GM13977 (cell line): ENCODE measurements at regions not wholly inside any gene's neighbourhood (a gene's known extent, or its start where the extent isn't known, plus 50 kb on each side); places are given as distances from the start of the nearest gene placed in this dataset.

Experiments used
- DNase-seq: peaks from one replicate; pipeline ENCODE4 v3.0.0; 2012; ENCODE audit warnings: low spot score
- in situ Hi-C: fragments of 300-500 bp; cut with MboI; formaldehyde crosslinking; loops from one replicate; pipeline ENCODE4 v1.12.0; 2022; ENCODE audit warnings: low sequenced_read_pairs, low pct_unique_long_range_greater_than_20kb, mixed read lengths, inconsistent platforms; ENCODE audit not compliant: unreplicated experiment
- TF ChIP-seq, protein P1 (sequence below): IDR thresholded peaks from 2 replicates; pipeline ENCODE4 v1.5.1; 2012; ENCODE audit warnings: mild to moderate bottlenecking, control low read depth; ENCODE audit not compliant: insufficient read depth; ENCODE audit errors: extremely low read depth, missing control alignments

DNA sequence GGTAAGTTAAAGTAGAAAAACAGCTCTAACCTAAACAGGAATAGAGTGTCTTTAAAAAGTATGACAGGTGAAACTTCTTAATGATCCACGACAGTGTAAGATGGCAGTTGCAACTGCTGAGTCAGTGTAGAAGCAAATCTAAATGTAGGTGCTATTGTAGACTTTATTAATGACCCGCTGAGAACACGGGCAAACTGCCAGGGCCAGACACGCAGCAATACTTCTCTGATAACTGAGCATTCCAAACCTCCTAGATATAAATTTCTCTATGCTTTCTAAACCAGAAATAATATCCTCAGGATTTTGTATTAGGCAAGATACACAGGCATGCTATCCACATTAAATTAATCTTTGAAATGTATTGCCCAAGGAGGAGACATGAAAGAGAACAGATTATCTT, 1076.4 kb downstream of the HACE1 start:
- DNase-seq = no peak
- in situ Hi-C loops = no loop called here
- TF ChIP-seq, protein P1, sequence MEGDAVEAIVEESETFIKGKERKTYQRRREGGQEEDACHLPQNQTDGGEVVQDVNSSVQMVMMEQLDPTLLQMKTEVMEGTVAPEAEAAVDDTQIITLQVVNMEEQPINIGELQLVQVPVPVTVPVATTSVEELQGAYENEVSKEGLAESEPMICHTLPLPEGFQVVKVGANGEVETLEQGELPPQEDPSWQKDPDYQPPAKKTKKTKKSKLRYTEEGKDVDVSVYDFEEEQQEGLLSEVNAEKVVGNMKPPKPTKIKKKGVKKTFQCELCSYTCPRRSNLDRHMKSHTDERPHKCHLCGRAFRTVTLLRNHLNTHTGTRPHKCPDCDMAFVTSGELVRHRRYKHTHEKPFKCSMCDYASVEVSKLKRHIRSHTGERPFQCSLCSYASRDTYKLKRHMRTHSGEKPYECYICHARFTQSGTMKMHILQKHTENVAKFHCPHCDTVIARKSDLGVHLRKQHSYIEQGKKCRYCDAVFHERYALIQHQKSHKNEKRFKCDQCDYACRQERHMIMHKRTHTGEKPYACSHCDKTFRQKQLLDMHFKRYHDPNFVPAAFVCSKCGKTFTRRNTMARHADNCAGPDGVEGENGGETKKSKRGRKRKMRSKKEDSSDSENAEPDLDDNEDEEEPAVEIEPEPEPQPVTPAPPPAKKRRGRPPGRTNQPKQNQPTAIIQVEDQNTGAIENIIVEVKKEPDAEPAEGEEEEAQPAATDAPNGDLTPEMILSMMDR = no peak

DNA sequence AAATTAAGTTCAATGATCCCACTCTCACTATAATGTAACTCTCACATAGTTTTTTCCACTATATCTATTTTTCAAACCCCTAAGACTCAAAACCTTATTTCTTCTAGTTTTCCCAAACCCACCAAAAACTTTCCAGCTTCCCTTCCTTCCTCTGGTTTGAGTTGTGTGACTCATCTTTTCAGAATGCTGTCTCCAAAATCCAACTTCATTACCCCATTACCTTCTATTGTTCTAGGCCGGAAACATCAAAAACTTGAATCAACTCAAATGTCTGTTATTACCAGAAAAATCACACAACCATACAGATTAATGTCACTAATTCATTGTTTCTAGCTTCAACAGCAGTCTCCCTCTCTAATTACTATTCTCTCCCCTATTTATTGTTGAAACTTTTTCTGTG, 1090.3 kb downstream of the HACE1 start:
- no peak for DNase-seq
- in situ Hi-C loops = no loop called here
- TF ChIP-seq, protein P1 = no peak

GRCh38 chr6:103750603-103751002, 1109.1 kb downstream of the HACE1 start:
- no peak for DNase-seq
- TF ChIP-seq, protein P1 = no peak
- in situ Hi-C loops = no loop called here

GRCh38 chr6:103734016-103734415, 1125.7 kb downstream of the HACE1 start:
- no peak for DNase-seq
- in situ Hi-C loops = no loop called here
- TF ChIP-seq, protein P1 = no peak

DNA sequence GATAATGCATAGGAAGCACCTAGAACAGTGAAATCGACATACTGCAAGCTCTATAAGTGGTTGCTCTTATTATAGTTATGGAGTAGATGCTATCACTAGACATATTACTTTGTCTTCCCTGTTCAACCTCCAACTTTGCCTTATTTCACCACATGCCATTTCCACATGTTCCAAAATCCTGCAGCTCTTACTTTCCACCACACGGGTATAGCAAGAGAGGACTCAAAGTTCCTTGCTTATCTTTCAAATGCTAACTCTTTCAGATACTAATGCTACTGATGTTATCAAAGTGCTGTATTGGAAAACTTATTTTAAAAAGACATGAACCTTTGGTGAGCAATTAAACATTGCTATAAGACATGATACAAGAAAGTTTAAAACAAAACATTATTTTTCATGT, 1130.1 kb downstream of the HACE1 start:
- in situ Hi-C loops = no loop called here
- TF ChIP-seq, protein P1 = no peak
- DNase-seq = no peak

DNA sequence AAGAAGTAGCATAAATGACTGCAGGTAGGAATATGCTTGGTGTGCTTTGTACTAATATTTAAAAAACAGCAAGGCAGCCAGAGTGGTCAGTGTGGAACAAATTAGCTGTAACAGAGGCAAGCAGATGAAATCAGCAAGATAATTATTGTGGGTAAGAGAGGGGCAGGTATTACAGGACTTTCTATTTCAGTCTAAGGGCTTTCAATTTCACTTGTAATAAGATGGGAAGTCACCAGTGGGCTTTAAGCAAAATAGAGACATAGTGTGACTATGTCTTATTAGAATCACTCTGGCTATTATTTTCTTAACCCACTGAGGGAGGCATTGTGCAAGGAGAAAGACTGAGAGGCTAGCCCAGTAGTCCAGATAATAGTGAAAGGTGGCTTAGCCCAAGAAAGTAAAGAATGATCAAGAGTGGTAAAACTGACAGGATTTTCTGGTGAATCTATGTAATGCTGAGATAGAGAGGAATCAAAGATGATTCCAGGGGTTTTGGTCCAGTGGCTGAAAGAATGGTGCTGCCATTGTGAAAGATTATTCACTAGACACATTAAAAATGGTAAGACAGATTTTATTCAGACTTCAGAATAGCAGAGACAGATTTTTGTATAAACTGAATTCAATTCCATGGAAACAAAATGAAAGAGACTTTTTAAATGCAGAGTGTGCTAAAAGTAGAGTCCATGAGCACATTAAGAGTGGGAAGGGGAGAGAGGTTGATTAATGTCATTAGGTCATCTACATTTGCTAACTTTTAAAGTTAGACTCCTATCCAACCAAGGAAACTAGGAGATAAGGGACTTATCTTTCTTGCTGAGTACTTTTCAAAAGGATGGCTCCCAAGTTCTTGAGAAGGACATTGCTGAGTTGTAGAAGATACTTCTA, 1136.0 kb downstream of the HACE1 start:
- in situ Hi-C loops = no loop called here
- DNase-seq = peak; percentile 15
- TF ChIP-seq, protein P1 = no peak
